ENCODE measurements at regions not wholly inside any gene's neighbourhood (a gene's known extent, or its start where the extent isn't known, plus 50 kb on each side); places are given as distances from the start of the nearest gene placed in this dataset.

DNA sequence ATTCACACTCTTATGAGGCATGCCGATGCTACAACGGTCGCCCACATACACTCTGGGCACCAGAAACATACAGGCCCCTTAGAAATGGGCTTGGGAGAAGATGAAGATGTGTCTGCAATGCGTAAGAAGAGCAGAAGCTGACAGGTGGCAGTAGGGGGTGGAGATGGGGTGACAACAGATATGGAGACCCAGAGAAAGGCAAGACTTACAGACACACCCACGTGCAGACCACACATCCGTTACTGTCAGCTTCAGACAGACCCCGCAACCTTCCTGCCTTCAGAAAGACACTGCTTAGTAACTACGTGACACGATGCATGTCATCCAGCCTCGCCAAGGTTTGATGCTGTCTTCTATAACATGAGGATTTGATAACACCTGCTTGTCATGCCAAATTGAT lies 89.5 kb downstream of the ZFP36L2 start:
- TF ChIP-seq, protein P1, sequence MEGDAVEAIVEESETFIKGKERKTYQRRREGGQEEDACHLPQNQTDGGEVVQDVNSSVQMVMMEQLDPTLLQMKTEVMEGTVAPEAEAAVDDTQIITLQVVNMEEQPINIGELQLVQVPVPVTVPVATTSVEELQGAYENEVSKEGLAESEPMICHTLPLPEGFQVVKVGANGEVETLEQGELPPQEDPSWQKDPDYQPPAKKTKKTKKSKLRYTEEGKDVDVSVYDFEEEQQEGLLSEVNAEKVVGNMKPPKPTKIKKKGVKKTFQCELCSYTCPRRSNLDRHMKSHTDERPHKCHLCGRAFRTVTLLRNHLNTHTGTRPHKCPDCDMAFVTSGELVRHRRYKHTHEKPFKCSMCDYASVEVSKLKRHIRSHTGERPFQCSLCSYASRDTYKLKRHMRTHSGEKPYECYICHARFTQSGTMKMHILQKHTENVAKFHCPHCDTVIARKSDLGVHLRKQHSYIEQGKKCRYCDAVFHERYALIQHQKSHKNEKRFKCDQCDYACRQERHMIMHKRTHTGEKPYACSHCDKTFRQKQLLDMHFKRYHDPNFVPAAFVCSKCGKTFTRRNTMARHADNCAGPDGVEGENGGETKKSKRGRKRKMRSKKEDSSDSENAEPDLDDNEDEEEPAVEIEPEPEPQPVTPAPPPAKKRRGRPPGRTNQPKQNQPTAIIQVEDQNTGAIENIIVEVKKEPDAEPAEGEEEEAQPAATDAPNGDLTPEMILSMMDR (IDR thresholded peaks at IDR 0.05) = no peak
- H3K36me3 ChIP-seq (ENCODE audit: control insufficient read depth, insufficient read depth, low read length) = no peaks in the 10 kb centered on the region
- H2AFZ ChIP-seq = no peak overlapping the region
- no peaks in the 10 kb centered on the region for H3K4me1 ChIP-seq
- H3K79me2 ChIP-seq = no peaks in the 10 kb centered on the region
- H3K4me3 ChIP-seq (ENCODE audit: low read depth, low read length) = no peak overlapping the region
- no peak overlapping the region for H3K27ac ChIP-seq
- no peaks in the 10 kb centered on the region for H3K27me3 ChIP-seq (ENCODE audit: control insufficient read depth, insufficient read depth, low read length)
- no peaks in the 10 kb centered on the region for H3K9me3 ChIP-seq (ENCODE audit: control insufficient read depth, low read length)
- no peak overlapping the region for H3K4me2 ChIP-seq (ENCODE audit: low read length)
- H3K9ac ChIP-seq = no peak overlapping the region

DNA sequence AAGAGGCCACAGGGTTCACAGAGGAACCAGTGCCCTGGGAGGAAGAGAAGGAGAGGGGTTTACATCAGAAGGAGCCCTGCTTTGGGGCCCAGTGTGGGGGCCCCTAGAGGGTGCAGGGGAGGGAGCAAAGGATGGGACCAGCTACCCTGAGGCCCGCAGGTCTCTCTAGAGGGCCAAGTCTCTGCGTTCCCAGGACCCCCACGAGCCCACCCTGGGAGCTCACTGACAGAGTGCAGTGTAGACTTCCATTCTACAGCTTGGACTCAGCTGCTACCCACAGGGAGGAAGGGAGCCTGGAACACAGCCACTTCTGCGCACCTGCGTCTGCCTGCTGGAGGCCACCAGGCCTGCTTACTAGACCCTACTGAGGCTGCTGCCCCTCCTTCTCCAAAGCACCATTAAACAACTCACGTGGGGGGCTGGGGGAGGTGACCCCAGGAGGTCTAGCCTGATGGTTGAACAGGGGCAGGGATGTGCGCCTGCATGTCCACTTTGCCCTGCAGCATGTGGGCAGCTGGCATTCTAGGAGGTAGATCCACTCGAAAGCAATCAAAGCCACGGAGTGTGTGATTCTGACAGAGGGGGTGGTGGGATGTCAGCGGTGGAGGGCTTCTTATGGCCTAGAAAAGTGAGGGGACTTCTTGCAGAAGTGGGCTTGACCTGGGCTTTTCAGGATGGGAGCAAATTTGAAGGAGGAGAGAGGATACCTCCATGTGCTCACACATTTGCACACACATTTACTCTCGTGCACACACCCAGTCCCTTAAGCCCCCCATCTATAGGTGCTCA lies 90.2 kb downstream of the ZFP36L2 start:
- no peak overlapping the region for H3K27ac ChIP-seq
- no peaks in the 10 kb centered on the region for H3K36me3 ChIP-seq (ENCODE audit: control insufficient read depth, insufficient read depth, low read length)
- TF ChIP-seq, protein P1 (IDR thresholded peaks at IDR 0.05) = no peak
- H2AFZ ChIP-seq = no peak overlapping the region
- no peaks in the 10 kb centered on the region for H3K27me3 ChIP-seq (ENCODE audit: control insufficient read depth, insufficient read depth, low read length)
- no peak overlapping the region for H3K9ac ChIP-seq
- H3K9me3 ChIP-seq (ENCODE audit: control insufficient read depth, low read length) = no peaks in the 10 kb centered on the region
- H3K4me3 ChIP-seq (ENCODE audit: low read depth, low read length) = no peak overlapping the region
- no peak overlapping the region for H3K4me2 ChIP-seq (ENCODE audit: low read length)
- H3K4me1 ChIP-seq = no peaks in the 10 kb centered on the region
- H3K79me2 ChIP-seq = no peaks in the 10 kb centered on the region

DNA sequence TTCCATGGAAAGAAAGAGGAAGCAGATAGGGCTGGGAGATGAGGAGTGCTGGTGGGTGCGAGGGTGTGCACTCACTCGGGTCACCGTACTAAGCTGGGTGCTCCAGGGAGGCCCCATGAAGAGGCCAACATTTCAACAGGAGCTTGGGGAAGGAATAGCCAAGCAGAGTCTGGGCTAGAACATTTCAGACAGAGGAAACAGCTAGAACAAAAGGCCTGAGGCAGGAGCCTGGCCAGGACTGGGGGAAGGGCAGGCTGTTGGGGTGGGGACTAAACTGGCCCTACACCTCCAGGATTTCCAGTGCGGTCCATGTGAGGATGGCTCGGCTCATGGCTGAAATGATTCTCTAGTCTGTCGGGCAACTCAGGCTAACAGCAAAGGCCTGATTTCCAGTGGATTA lies 90.8 kb downstream of the ZFP36L2 start:
- Histone ChIP-seq H3K79me2 (no peaks in the 10 kb centered on the region), H3K9me3 (ENCODE audit: control insufficient read depth, low read length) (no peaks in the 10 kb centered on the region), H3K36me3 (ENCODE audit: control insufficient read depth, insufficient read depth, low read length) (no peaks in the 10 kb centered on the region), H3K27ac (no peak overlapping the region), H3K4me2 (ENCODE audit: low read length) (no peak overlapping the region), H2AFZ (no peak overlapping the region), H3K4me1 (no peaks in the 10 kb centered on the region), H3K27me3 (ENCODE audit: control insufficient read depth, insufficient read depth, low read length) (no peaks in the 10 kb centered on the region), H3K9ac (no peak overlapping the region), H3K4me3 (ENCODE audit: low read depth, low read length) (no peak overlapping the region)
- TF ChIP-seq, protein P1 (IDR thresholded peaks at IDR 0.05) = no peak

DNA sequence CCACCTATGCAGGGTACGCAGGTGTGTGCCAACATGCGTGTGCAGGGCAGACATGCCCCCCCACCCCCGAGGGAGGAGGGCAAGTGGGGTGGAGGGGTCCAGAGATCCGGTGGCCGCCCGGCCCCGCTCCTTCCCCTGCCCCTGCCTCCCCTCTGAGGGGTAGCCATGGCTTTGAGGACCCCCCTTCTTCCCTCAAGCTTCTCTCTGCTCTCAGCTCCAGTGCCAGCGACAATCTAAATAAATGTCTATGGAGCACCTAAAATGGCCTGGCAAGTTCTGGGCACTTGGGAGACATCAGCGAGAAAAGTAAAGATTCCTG lies 91.9 kb downstream of the ZFP36L2 start:
- Histone ChIP-seq H3K9ac (no peak overlapping the region), H3K9me3 (ENCODE audit: control insufficient read depth, low read length) (no peaks in the 10 kb centered on the region), H3K79me2 (no peaks in the 10 kb centered on the region), H3K36me3 (ENCODE audit: control insufficient read depth, insufficient read depth, low read length) (no peaks in the 10 kb centered on the region), H3K4me3 (ENCODE audit: low read depth, low read length) (no peak overlapping the region), H3K4me2 (ENCODE audit: low read length) (no peak overlapping the region), H3K27ac (no peak overlapping the region), H3K4me1 (no peaks in the 10 kb centered on the region), H3K27me3 (ENCODE audit: control insufficient read depth, insufficient read depth, low read length) (no peaks in the 10 kb centered on the region), H2AFZ (no peak overlapping the region)
- TF ChIP-seq, protein P1 (IDR thresholded peaks at IDR 0.05) = no peak

Data from parathyroid adenoma (tissue), 2 donors.